OCI-LY1 (cell line): ENCODE measurements at regions not wholly inside any gene's neighbourhood (a gene's known extent, or its start where the extent isn't known, plus 50 kb on each side); places are given as distances from the start of the nearest gene placed in this dataset.

Experiments used
- H2AFZ ChIP-seq: fragments of 200-600 bp; sonication (generic), shearing (Covaris generic); 2 replicates; pipeline ENCODE4 v1.6.0; 2014; ENCODE audit warnings: antibody characterized with exemption, mild to moderate bottlenecking, low read length
- H3F3A ChIP-seq: fragments of 200-600 bp; sonication (generic), shearing (Covaris generic); 2 replicates; pipeline ENCODE4 v1.6.0; 2014; ENCODE audit warnings: mild to moderate bottlenecking, antibody characterized with exemption, low read length, moderate library complexity; ENCODE audit not compliant: insufficient read depth
- H3K27ac ChIP-seq: fragments of 200-600 bp; sonication (generic); 2 replicates; pipeline ENCODE4 v1.5.1; 2014; ENCODE audit warnings: low read length, mixed run types, mild to moderate bottlenecking, low read depth; ENCODE audit not compliant: poor library complexity, severe bottlenecking
- H3K27me3 ChIP-seq: fragments of 200-600 bp; sonication (generic); 2 replicates; pipeline ENCODE4 v1.6.0; 2014; ENCODE audit warnings: antibody characterized with exemption, mild to moderate bottlenecking, low read length, moderate library complexity; ENCODE audit not compliant: insufficient read depth
- H3K36me3 ChIP-seq: fragments of 200-600 bp; sonication (generic); 2 replicates; pipeline ENCODE4 v1.6.1; 2014; ENCODE audit warnings: mild to moderate bottlenecking, antibody characterized with exemption, low read length, moderate library complexity, mixed read lengths; ENCODE audit not compliant: insufficient read depth
- H3K4me1 ChIP-seq: fragments of 200-600 bp; sonication (generic); 2 replicates; pipeline ENCODE4 v1.5.1; 2014; ENCODE audit warnings: mild to moderate bottlenecking, low read length, moderate library complexity; ENCODE audit not compliant: insufficient read depth, severe bottlenecking
- H3K4me2 ChIP-seq: fragments of 200-600 bp; sonication (generic), shearing (Covaris generic); 2 replicates; pipeline ENCODE4 v1.6.1; 2014; ENCODE audit warnings: low read length
- H3K4me3 ChIP-seq: fragments of 200-600 bp; sonication (generic); 2 replicates; pipeline ENCODE4 v1.5.1; 2014; ENCODE audit warnings: low read length, low read depth, mild to moderate bottlenecking, mixed read lengths; ENCODE audit not compliant: poor library complexity, severe bottlenecking
- H3K79me2 ChIP-seq: fragments of 200-600 bp; shearing (Covaris generic); 2 replicates; pipeline ENCODE4 v1.6.1; 2016; ENCODE audit warnings: mixed run types, low read length, mixed read lengths; ENCODE audit not compliant: insufficient read depth
- H3K9ac ChIP-seq: fragments of 200-600 bp; sonication (generic), shearing (Covaris generic); 2 replicates; pipeline ENCODE4 v1.6.1; 2014; ENCODE audit warnings: mild to moderate bottlenecking, low read length, mixed read lengths
- H3K9me2 ChIP-seq: fragments of 200-600 bp; sonication (generic), shearing (Covaris generic); 2 replicates; pipeline ENCODE4 v1.6.1; 2014; ENCODE audit warnings: low read depth, mild to moderate bottlenecking, low read length, mixed read lengths
- H3K9me3 ChIP-seq: fragments of 200-600 bp; shearing (Covaris generic); 2 replicates; pipeline ENCODE4 v1.6.1; 2014; ENCODE audit warnings: low read length, mixed read lengths
- H4K20me1 ChIP-seq: fragments of 200-600 bp; sonication (generic), shearing (Covaris generic); 2 replicates; pipeline ENCODE4 v1.6.0; 2016; ENCODE audit warnings: mild to moderate bottlenecking, low read length; ENCODE audit not compliant: insufficient read depth
- EZH2 ChIP-seq: fragments of 200-600 bp; sonication (generic), shearing (Covaris generic); IDR thresholded peaks from 2 replicates; pipeline ENCODE4 v1.8.0; 2017; ENCODE audit warnings: borderline replicate concordance, mixed run types, mild to moderate bottlenecking, antibody characterized with exemption, low read length, moderate library complexity, mixed read lengths
- TF ChIP-seq, protein P1 (sequence below): fragments of 200-600 bp; sonication (generic), shearing (Covaris generic); IDR thresholded peaks from 2 replicates; pipeline ENCODE4 v1.5.1; 2017; ENCODE audit warnings: mild to moderate bottlenecking, antibody characterized with exemption, low read length, moderate library complexity, mixed read lengths

DNA sequence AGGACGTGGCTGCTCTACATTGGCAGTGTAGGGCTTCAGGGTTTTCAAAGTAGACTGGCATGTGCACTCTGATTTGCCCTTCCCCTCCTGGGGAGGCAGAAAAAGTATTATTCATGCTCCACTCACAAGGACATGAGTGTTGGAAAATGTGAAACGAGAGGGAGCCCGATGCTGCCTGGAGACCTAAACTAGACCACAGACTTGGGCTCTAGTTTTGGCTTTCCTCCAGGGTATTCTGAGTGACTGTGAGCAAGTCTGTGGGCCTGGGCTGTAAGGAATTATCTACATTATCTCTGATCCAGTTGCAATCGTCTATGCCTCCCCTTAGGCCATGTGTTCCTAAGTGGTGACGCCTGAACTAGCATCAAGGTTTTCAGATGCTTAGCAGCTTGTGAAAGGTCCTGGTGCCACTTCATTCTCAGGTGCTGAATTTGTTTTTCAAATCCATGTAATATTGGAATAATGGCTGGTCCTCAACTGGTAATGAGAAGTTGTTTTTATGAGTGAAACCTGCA lies 55.0 kb downstream of the MRPL57 start:
- Histone ChIP-seq H3K4me1 (no peaks in the 10 kb centered on the region), H3F3A (no peaks in the 10 kb centered on the region), H3K4me3 (no peak overlapping the region), H3K9ac (no peak overlapping the region), H3K9me2 (no peaks in the 10 kb centered on the region), H3K4me2 (no peak overlapping the region), H3K9me3 (no peaks in the 10 kb centered on the region), H2AFZ (no peak overlapping the region), H3K79me2 (no peaks in the 10 kb centered on the region), H3K36me3 (no peaks in the 10 kb centered on the region), H3K27me3 (no peaks in the 10 kb centered on the region), H4K20me1 (no peaks in the 10 kb centered on the region), H3K27ac (no peak overlapping the region)
- no peak for TF ChIP-seq EZH2
- TF ChIP-seq, protein P1, sequence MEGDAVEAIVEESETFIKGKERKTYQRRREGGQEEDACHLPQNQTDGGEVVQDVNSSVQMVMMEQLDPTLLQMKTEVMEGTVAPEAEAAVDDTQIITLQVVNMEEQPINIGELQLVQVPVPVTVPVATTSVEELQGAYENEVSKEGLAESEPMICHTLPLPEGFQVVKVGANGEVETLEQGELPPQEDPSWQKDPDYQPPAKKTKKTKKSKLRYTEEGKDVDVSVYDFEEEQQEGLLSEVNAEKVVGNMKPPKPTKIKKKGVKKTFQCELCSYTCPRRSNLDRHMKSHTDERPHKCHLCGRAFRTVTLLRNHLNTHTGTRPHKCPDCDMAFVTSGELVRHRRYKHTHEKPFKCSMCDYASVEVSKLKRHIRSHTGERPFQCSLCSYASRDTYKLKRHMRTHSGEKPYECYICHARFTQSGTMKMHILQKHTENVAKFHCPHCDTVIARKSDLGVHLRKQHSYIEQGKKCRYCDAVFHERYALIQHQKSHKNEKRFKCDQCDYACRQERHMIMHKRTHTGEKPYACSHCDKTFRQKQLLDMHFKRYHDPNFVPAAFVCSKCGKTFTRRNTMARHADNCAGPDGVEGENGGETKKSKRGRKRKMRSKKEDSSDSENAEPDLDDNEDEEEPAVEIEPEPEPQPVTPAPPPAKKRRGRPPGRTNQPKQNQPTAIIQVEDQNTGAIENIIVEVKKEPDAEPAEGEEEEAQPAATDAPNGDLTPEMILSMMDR, result no peak

DNA sequence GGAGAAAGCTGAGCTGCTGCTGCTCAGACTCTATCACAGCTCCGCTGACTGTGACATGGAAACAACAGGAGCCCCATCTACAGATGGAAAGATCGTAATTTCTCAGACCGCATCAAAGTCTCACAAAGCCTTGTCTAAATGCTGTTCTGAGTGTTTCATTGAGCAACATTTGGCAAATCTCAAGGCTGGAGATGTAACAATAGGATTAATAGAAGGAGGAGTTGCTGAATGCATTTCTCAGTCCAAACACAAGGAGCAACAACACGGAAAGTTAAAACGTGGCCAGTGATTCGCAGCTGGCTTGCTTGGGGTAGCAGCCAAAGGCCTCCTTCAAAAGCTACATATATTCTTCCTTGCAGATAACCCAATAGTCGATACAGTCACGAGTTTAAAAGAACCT lies 55.7 kb downstream of the MRPL57 start:
- Histone ChIP-seq H3K9ac (no peak overlapping the region), H3K27me3 (no peaks in the 10 kb centered on the region), H2AFZ (no peak overlapping the region), H4K20me1 (no peaks in the 10 kb centered on the region), H3K27ac (no peak overlapping the region), H3K9me3 (no peaks in the 10 kb centered on the region), H3F3A (no peaks in the 10 kb centered on the region), H3K36me3 (no peaks in the 10 kb centered on the region), H3K4me1 (no peaks in the 10 kb centered on the region), H3K4me2 (no peak overlapping the region), H3K9me2 (no peaks in the 10 kb centered on the region), H3K79me2 (no peaks in the 10 kb centered on the region), H3K4me3 (no peak overlapping the region)
- no peak for TF ChIP-seq EZH2
- TF ChIP-seq, protein P1, result no peak

DNA sequence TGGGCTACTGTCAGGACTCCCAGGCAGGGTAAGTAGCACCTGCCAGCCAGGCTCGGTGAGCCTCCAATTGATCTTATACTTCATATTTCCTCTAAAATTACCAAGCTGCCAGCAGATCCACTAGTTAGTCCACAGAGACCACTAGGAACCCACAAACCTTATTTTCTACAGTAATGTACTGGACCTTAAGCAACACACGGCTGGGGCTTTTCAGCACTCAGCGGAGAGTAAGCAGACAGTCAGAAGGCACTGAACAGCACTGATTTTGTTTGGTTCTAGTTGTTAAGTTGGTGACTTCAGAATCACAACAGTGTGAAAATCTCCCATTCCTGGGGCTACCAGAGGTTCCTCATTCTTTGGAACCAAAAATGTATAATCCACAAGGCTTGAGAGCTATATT lies 56.1 kb downstream of the MRPL57 start:
- H3K27ac ChIP-seq, result no peak overlapping the region
- H3K9me2 ChIP-seq, result no peaks in the 10 kb centered on the region
- TF ChIP-seq, protein P1, result no peak
- no peak for TF ChIP-seq EZH2
- no peak overlapping the region for H3K4me3 ChIP-seq
- no peak overlapping the region for H3K9ac ChIP-seq
- H3K36me3 ChIP-seq, result no peaks in the 10 kb centered on the region
- no peaks in the 10 kb centered on the region for H3K79me2 ChIP-seq
- H3K27me3 ChIP-seq, result no peaks in the 10 kb centered on the region
- H2AFZ ChIP-seq, result no peak overlapping the region
- H3K9me3 ChIP-seq, result no peaks in the 10 kb centered on the region
- H3K4me1 ChIP-seq, result no peaks in the 10 kb centered on the region
- H3K4me2 ChIP-seq, result no peak overlapping the region
- H3F3A ChIP-seq, result no peaks in the 10 kb centered on the region
- no peaks in the 10 kb centered on the region for H4K20me1 ChIP-seq
